OCI-LY7 (cell line): ENCODE measurements at regions not wholly inside any gene's neighbourhood (a gene's known extent, or its start where the extent isn't known, plus 50 kb on each side); places are given as distances from the start of the nearest gene placed in this dataset.

Experiments
- BruUV-seq: library from RNA; stranded (reverse); fragments of 400-500 nt; replicated peaks from 2 replicates; lab custom pipeline; 2021; lab: Mats Ljungman, UMichigan
- CTCF ChIA-PET: fragments of 300-600 bp; sonication (Branson Sonifier 250); formaldehyde crosslinking; loops from one replicate; lab custom pipeline; 2022; ENCODE audit warnings: antibody characterized with exemption; ENCODE audit not compliant: unreplicated experiment; lab: Charles Lee
- POLR2A ChIA-PET: fragments of 300-600 bp; sonication (Branson Sonifier 250); formaldehyde crosslinking; loops from one replicate; lab custom pipeline; 2022; ENCODE audit warnings: antibody characterized with exemption; lab: Charles Lee
- DNase-seq: peaks from one replicate; pipeline ENCODE4 v3.0.0-alpha.2; 2015; ENCODE audit warnings: low spot score
- H2AFZ ChIP-seq: fragments of 200-600 bp; sonication (generic), shearing (Covaris generic); 2 replicates; pipeline ENCODE4 v1.6.1; 2014; ENCODE audit warnings: mild to moderate bottlenecking, antibody characterized with exemption, low read length, moderate library complexity
- H3K27ac ChIP-seq: fragments of 200-600 bp; sonication (generic); 2 replicates; pipeline ENCODE4 v1.5.1; 2014; ENCODE audit warnings: mixed run types, low read depth, mild to moderate bottlenecking, moderate library complexity, low read length, inconsistent platforms; ENCODE audit not compliant: poor library complexity, severe bottlenecking
- H3K36me3 ChIP-seq: fragments of 200-600 bp; sonication (generic); 2 replicates; pipeline ENCODE4 v1.6.1; 2014; ENCODE audit warnings: mild to moderate bottlenecking, antibody characterized with exemption, low read length, moderate library complexity, mixed read lengths; ENCODE audit not compliant: insufficient read depth
- H3K4me1 ChIP-seq: fragments of 200-600 bp; sonication (generic); 2 replicates; pipeline ENCODE4 v1.5.1; 2014; ENCODE audit warnings: mild to moderate bottlenecking, low read length; ENCODE audit not compliant: insufficient read depth, poor library complexity, severe bottlenecking
- H3K4me2 ChIP-seq: fragments of 200-600 bp; sonication (generic); 2 replicates; pipeline ENCODE4 v1.6.1; 2014; ENCODE audit warnings: mild to moderate bottlenecking, low read length
- H3K4me3 ChIP-seq: fragments of 200-600 bp; sonication (generic); 2 replicates; pipeline ENCODE4 v1.5.1; 2014; ENCODE audit warnings: mild to moderate bottlenecking, low read depth, low read length; ENCODE audit not compliant: poor library complexity, severe bottlenecking
- H3K79me2 ChIP-seq: fragments of 200-600 bp; sonication (generic); 2 replicates; pipeline ENCODE4 v1.6.1; 2016; ENCODE audit warnings: low read depth, mild to moderate bottlenecking, low read length, moderate library complexity, mixed read lengths; ENCODE audit not compliant: insufficient read depth
- H3K9me2 ChIP-seq: fragments of 200-600 bp; sonication (generic); 2 replicates; pipeline ENCODE4 v1.6.1; 2016; ENCODE audit warnings: mild to moderate bottlenecking, low read length, mixed read lengths; ENCODE audit not compliant: insufficient read depth
- H3K9me3 ChIP-seq: fragments of 200-600 bp; sonication (generic); 2 replicates; pipeline ENCODE4 v1.6.1; 2014; ENCODE audit warnings: mild to moderate bottlenecking, mixed run types, low read length, mixed read lengths
- H4K20me1 ChIP-seq: fragments of 200-600 bp; sonication (generic); 2 replicates; pipeline ENCODE4 v1.6.1; 2014; ENCODE audit warnings: mild to moderate bottlenecking, antibody characterized with exemption, low read length, moderate library complexity, mixed read lengths; ENCODE audit not compliant: insufficient read depth
- EZH2phosphoT487 ChIP-seq: fragments of 200-600 bp; sonication (generic); IDR thresholded peaks from 2 replicates; pipeline ENCODE4 v1.6.1; 2018; ENCODE audit warnings: low read depth, borderline replicate concordance, mild to moderate bottlenecking, mixed run types, antibody characterized with exemption, low read length, moderate library complexity, mixed read lengths
- intact Hi-C: fragments of 100-400 bp; cut with micrococcal nuclease; formaldehyde crosslinking; loops from one replicate; pipeline ENCODE4 v1.10.0; 2022; ENCODE audit not compliant: unreplicated experiment
- TF ChIP-seq, protein P1 (sequence below): fragments of 200-600 bp; sonication (generic); conservative IDR thresholded peaks from 2 replicates; pipeline ENCODE4 v1.5.1; 2014; ENCODE audit warnings: mild to moderate bottlenecking, antibody characterized with exemption, low read length, moderate library complexity, mixed read lengths

DNA sequence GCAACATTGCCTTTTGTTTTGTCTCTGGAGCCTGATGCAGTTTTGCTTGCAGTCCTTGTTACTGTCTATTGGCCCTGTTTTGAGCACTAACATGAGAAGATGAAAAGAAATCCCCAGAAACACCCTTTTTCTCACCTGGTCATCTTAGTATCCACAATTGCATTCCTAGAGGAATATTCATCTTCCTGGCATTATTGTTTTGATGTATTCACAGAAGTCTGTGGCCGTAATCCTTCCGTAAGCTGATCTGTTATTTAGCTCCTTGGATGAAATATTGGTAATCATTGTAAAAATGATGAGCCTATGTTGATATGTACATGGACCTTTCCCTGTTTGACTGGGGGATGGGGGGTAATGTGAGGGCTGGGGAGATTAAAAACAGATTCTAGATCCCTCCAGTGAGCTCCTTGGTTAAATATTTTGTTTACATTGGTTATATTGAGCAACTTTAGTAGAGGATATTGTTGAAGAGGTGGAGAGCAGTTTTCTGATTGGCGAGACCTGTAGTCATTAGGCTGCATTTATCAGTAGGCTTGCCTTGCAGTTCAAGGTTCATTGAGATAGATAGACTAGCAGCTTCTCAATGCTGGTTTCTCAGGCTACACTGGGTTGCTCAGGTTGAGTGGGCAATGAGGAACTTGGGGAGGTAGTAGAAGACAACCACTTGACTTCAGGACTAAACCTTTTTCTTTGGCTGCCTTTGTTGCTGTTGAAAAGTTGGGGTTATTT is 117.5 kb downstream of the MACIR start:
- Histone ChIP-seq H3K9me3 (no peaks in the 10 kb centered on the region), H3K79me2 (no peaks in the 10 kb centered on the region), H3K36me3 (no peaks in the 10 kb centered on the region), H3K27ac (no peak overlapping the region), H2AFZ (no peak overlapping the region), H3K4me2 (no peak overlapping the region), H3K4me1 (no peaks in the 10 kb centered on the region), H4K20me1 (no peaks in the 10 kb centered on the region), H3K9me2 (no peaks in the 10 kb centered on the region), H3K4me3 (no peak overlapping the region)
- POLR2A ChIA-PET: no interaction called here
- DNase-seq: no peak
- TF ChIP-seq EZH2phosphoT487: no peak
- TF ChIP-seq, protein P1, sequence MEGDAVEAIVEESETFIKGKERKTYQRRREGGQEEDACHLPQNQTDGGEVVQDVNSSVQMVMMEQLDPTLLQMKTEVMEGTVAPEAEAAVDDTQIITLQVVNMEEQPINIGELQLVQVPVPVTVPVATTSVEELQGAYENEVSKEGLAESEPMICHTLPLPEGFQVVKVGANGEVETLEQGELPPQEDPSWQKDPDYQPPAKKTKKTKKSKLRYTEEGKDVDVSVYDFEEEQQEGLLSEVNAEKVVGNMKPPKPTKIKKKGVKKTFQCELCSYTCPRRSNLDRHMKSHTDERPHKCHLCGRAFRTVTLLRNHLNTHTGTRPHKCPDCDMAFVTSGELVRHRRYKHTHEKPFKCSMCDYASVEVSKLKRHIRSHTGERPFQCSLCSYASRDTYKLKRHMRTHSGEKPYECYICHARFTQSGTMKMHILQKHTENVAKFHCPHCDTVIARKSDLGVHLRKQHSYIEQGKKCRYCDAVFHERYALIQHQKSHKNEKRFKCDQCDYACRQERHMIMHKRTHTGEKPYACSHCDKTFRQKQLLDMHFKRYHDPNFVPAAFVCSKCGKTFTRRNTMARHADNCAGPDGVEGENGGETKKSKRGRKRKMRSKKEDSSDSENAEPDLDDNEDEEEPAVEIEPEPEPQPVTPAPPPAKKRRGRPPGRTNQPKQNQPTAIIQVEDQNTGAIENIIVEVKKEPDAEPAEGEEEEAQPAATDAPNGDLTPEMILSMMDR: no peak
- intact Hi-C loops: no loop called here
- CTCF ChIA-PET: no interaction called here
- BruUV-seq: no TSS peak

DNA sequence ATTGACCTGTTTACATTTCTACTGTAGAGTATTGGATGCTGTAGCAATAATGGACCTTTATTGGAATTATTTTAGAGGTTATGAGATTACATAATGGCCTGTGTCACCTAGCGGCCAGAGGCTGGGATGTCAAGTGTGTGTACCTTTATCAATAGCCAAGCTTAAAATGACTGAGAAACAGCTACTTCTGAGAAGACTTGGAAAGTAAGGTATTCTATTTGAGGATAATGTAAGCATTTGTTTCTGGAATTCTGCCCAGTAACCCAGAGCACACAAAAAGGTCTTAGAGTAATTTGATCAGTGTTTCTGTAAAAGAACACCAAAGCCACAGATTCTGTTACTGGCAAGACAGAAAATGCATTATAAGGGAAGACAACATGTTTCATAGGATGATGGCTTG is 116.8 kb downstream of the MACIR start:
- Histone ChIP-seq H3K9me2 (no peaks in the 10 kb centered on the region), H3K36me3 (no peaks in the 10 kb centered on the region), H3K27ac (no peak overlapping the region), H3K4me2 (no peak overlapping the region), H4K20me1 (no peaks in the 10 kb centered on the region), H2AFZ (no peak overlapping the region), H3K79me2 (no peaks in the 10 kb centered on the region), H3K4me1 (no peaks in the 10 kb centered on the region), H3K9me3 (no peaks in the 10 kb centered on the region), H3K4me3 (no peak overlapping the region)
- TF ChIP-seq EZH2phosphoT487: no peak
- TF ChIP-seq, protein P1: peak; percentile 52
- DNase-seq: no peak
- ChIA-PET POLR2A (no interaction called here), CTCF (no interaction called here)
- intact Hi-C loops: no loop called here
- BruUV-seq: no TSS peak

DNA sequence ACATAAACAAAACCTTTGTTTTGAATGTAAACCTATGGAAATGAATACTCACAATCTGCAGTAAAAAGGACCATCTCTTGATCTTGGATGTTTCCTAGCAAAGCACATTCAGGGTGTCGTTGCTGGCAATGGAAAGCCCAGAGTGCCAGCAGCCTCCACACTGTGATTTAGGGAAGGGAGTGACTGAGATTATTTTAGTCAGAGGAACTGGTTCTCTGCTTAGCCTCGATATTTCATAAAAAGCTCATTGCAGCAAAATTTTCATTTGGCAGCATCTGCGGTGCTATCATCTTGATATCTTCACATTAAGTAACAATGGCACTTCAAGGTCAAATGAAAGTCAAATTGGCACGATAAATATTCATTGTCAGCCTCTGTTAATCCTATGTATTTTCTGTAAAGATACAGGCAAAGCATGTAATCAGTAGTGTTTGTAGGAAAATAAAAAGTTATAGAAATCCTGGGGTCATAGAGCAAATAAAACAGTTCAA is 116.0 kb downstream of the MACIR start:
- no peaks in the 10 kb centered on the region for H3K36me3 ChIP-seq
- H3K4me2 ChIP-seq: no peak overlapping the region
- H3K27ac ChIP-seq: no peak overlapping the region
- H3K4me1 ChIP-seq: no peaks in the 10 kb centered on the region
- no peak overlapping the region for H3K4me3 ChIP-seq
- BruUV-seq: no TSS peak
- intact Hi-C loops: no loop called here
- H3K79me2 ChIP-seq: no peaks in the 10 kb centered on the region
- ChIA-PET POLR2A (no interaction called here), CTCF (no interaction called here)
- H3K9me3 ChIP-seq: no peaks in the 10 kb centered on the region
- H2AFZ ChIP-seq: no peak overlapping the region
- TF ChIP-seq EZH2phosphoT487: no peak
- TF ChIP-seq, protein P1: no peak
- no peaks in the 10 kb centered on the region for H4K20me1 ChIP-seq
- DNase-seq: no peak
- H3K9me2 ChIP-seq: no peaks in the 10 kb centered on the region
